Inferior parietal cortex (tissue), 1 donor: ENCODE measurements at regions not wholly inside any gene's neighbourhood (a gene's known extent, or its start where the extent isn't known, plus 50 kb on each side); places are given as distances from the start of the nearest gene placed in this dataset.

Source experiments
- DNase-seq: peaks from one replicate; pipeline ENCODE4 v3.0.0-alpha.2; 2016; ENCODE audit errors: extremely low spot score

- no peak for DNase-seq
Observed at GRCh38 chr2:155308367-155309009, 610.0 kb downstream of the KCNJ3 start.

- DNase-seq, result no peak
Observed at GRCh38 chr2:155301221-155301620, 602.7 kb downstream of the KCNJ3 start.

- no peak for DNase-seq
Observed at GRCh38 chr2:155298001-155298400, 599.5 kb downstream of the KCNJ3 start.

GRCh38 chr2:155294358-155294757, 595.9 kb downstream of the KCNJ3 start:
- no peak for DNase-seq

- DNase-seq, result no peak
Observed at GRCh38 chr2:155281907-155282306, 583.4 kb downstream of the KCNJ3 start.

GRCh38 chr2:155273323-155273722, 574.8 kb downstream of the KCNJ3 start:
- DNase-seq, result no peak

- no peak for DNase-seq
Observed at GRCh38 chr2:155266583-155266982, 568.1 kb downstream of the KCNJ3 start.

GRCh38 chr2:155266109-155266508, 567.6 kb downstream of the KCNJ3 start:
- DNase-seq, result no peak

GRCh38 chr2:155256803-155257202, 558.3 kb downstream of the KCNJ3 start:
- DNase-seq, result no peak

GRCh38 chr2:155250800-155251199, 552.3 kb downstream of the KCNJ3 start:
- DNase-seq, result peak; percentile 62

- DNase-seq, result no peak
Observed at GRCh38 chr2:155240176-155240575, 541.7 kb downstream of the KCNJ3 start.

GRCh38 chr2:155235710-155236109, 537.2 kb downstream of the KCNJ3 start:
- no peak for DNase-seq

- DNase-seq, result peak; percentile 68
Observed at GRCh38 chr2:155223781-155224406, 525.4 kb downstream of the KCNJ3 start.

- no peak for DNase-seq
Observed at GRCh38 chr2:155218945-155219344, 520.5 kb downstream of the KCNJ3 start.

- no peak for DNase-seq
Observed at GRCh38 chr2:155218292-155218924, 519.9 kb downstream of the KCNJ3 start.

GRCh38 chr2:155215037-155215707, 516.7 kb downstream of the KCNJ3 start:
- DNase-seq, result no peak

GRCh38 chr2:155209696-155210450, 511.4 kb downstream of the KCNJ3 start:
- DNase-seq, result no peak

- no peak for DNase-seq
Observed at GRCh38 chr2:155203178-155203577, 504.7 kb downstream of the KCNJ3 start.

- no peak for DNase-seq
Observed at GRCh38 chr2:155200753-155201152, 502.3 kb downstream of the KCNJ3 start.

- DNase-seq, result no peak
Observed at GRCh38 chr2:155190342-155190741, 491.8 kb downstream of the KCNJ3 start.

- no peak for DNase-seq
Observed at GRCh38 chr2:155178921-155179320, 480.4 kb downstream of the KCNJ3 start.

- DNase-seq, result no peak
Observed at GRCh38 chr2:155176345-155176744, 477.9 kb downstream of the KCNJ3 start.
